NB4 (cell line): ENCODE measurements at regions not wholly inside any gene's neighbourhood (a gene's known extent, or its start where the extent isn't known, plus 50 kb on each side); places are given as distances from the start of the nearest gene placed in this dataset.

Experiments
- DNase-seq: peaks from one replicate; pipeline ENCODE4 v3.0.0; 2010; ENCODE audit warnings: low read depth
- H3K4me3 ChIP-seq: one replicate; pipeline ENCODE4 v1.5.1; 2011; ENCODE audit warnings: mild to moderate bottlenecking, low read depth, low read length, moderate library complexity
- CTCF ChIP-seq: IDR thresholded peaks from one replicate; pipeline ENCODE4 v1.5.1; 2012; ENCODE audit warnings: low read depth, low read length
- MYC ChIP-seq: IDR thresholded peaks from 2 replicates; pipeline ENCODE4 v1.6.1; 2011; ENCODE audit warnings: low read depth, low read length
- POLR2A ChIP-seq: IDR thresholded peaks from 2 replicates; pipeline ENCODE4 v1.6.1; 2011; ENCODE audit warnings: mild to moderate bottlenecking; ENCODE audit not compliant: insufficient read length; ENCODE audit errors: extremely low read depth
- TF ChIP-seq, protein P1 (sequence below): IDR thresholded peaks from 2 replicates; pipeline ENCODE4 v1.6.1; 2011; ENCODE audit warnings: low read depth, low read length

DNA sequence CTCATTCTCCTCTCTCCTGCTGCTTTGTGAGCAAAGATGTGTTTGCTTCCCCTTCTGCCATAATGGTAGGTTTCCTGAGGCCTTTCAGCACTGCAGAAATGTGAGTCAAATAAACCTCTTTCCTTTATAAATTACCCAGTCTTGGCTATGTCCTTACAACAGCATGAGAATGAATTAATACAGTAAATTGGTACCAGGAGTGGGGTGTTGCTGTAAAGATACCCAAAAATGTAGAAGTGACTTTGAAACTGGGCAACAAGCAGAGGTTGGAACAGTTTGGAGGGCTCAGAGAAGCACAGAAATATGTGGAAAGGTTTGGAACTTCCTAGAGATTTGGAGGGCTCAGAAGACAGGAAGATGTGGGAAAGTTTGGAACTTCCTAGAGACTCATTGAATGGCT is 388.7 kb upstream of the GHITM start:
- TF ChIP-seq POLR2A: no peak
- TF ChIP-seq CTCF: no peak
- TF ChIP-seq, protein P1, sequence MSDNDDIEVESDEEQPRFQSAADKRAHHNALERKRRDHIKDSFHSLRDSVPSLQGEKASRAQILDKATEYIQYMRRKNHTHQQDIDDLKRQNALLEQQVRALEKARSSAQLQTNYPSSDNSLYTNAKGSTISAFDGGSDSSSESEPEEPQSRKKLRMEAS: no peak
- no peak for TF ChIP-seq MYC
- no peak for DNase-seq
- no peak overlapping the region for H3K4me3 ChIP-seq

DNA sequence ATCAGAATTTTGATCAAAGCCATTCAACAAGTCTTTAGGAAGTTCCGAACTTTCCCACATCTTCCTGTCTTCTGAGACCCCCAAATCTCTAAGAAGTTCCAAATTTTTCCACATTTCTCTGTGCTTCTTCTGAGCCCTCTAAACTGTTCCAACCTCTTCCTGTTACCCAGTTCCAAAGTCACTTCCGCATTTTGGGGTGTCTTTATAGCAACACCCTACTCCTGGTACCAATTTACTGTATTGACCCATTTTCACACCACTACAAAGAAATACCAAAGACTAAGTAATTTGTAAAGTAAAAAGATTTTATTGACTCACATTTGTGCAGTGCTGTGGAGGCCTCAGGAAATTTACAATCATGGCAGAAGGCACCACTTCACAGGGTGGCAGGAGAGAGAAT is 385.8 kb upstream of the GHITM start:
- TF ChIP-seq, protein P1: no peak
- TF ChIP-seq POLR2A (no peak), CTCF (no peak), MYC (no peak)
- no peak overlapping the region for H3K4me3 ChIP-seq
- DNase-seq: no peak

DNA sequence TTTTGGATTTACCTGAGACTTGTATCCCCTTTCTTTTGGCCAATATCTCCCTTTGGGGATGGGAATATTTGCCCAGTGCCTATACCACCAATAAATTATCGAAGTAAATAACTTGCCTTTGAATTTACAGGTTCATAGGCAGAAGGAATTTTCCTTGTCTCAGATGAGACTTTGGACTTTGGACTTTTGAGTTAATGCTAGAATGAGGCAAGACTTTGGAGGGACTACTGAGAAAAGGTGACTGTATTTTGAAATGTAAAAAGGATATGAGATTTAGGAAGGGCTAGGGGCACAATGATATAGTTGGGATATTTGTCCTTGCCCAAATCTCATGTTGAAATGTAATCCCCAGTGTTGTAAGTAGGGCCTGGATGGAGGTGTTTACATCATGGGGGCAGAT is 384.5 kb upstream of the GHITM start:
- DNase-seq: no peak
- TF ChIP-seq POLR2A: no peak
- no peak for TF ChIP-seq CTCF
- TF ChIP-seq, protein P1: no peak
- no peak for TF ChIP-seq MYC
- no peak overlapping the region for H3K4me3 ChIP-seq

- TF ChIP-seq POLR2A (no peak), CTCF (no peak), MYC (no peak)
- TF ChIP-seq, protein P1: no peak
- DNase-seq: no peak
- no peak overlapping the region for H3K4me3 ChIP-seq
Observed at GRCh38 chr10:83760142-83760541, 379.2 kb upstream of the GHITM start.

GRCh38 chr10:83764666-83765065 is 374.6 kb upstream of the GHITM start:
- no peak for TF ChIP-seq POLR2A
- no peak for TF ChIP-seq MYC
- TF ChIP-seq, protein P1: no peak
- TF ChIP-seq CTCF: no peak
- no peak overlapping the region for H3K4me3 ChIP-seq
- no peak for DNase-seq

GRCh38 chr10:83765731-83766130 is 373.6 kb upstream of the GHITM start:
- H3K4me3 ChIP-seq: no peak overlapping the region
- DNase-seq: no peak
- TF ChIP-seq CTCF (no peak), MYC (no peak), POLR2A (no peak)
- TF ChIP-seq, protein P1: no peak
